Gastrocnemius medialis (tissue), 4 donors: ENCODE measurements at regions not wholly inside any gene's neighbourhood (a gene's known extent, or its start where the extent isn't known, plus 50 kb on each side); places are given as distances from the start of the nearest gene placed in this dataset.

Experiments used
- CTCF ChIP-seq, 5 experiments: fragments of 450-650 bp in 3 of 5; fragments of 200-600 bp in 2 of 5; sonication (generic) in 2 of 5; IDR thresholded peaks in 4 of 5; conservative IDR thresholded peaks in 1 of 5; 1 replicate in 4 of 5; 2 replicates in 1 of 5; pipeline ENCODE4 v1.5.1; 2016 to 2019; ENCODE audit warnings: antibody characterized with exemption in 5 of 5, mild to moderate bottlenecking in 3 of 5, moderate library complexity in 3 of 5
- POLR2A ChIP-seq, 2 donors: fragments of 450-650 bp; IDR thresholded peaks; one replicate each; pipeline ENCODE4 v1.6.1; 2017; ENCODE audit warnings: antibody characterized with exemption in 2 of 2, mild to moderate bottlenecking in 2 of 2, moderate library complexity in 2 of 2

- TF ChIP-seq CTCF (IDR thresholded peaks at IDR 0.05 in 4 of 5, conservative IDR thresholded peaks at IDR 0.05 in 1 of 5) (no peak), POLR2A (IDR thresholded peaks at IDR 0.05) (no peak)
Observed at GRCh38 chr12:86379337-86379736, 123.1 kb upstream of the MGAT4C start.
